ENCODE measurements at regions not wholly inside any gene's neighbourhood (a gene's known extent, or its start where the extent isn't known, plus 50 kb on each side); places are given as distances from the start of the nearest gene placed in this dataset.

GRCh38 chr6:144710207-144710606 is 425.1 kb downstream of the UTRN start:
- Histone ChIP-seq H3K27ac (no peak overlapping the region), H3K36me3 (no peaks in the 10 kb centered on the region), H3K4me3 (no peak overlapping the region), H3K9me3 (no peaks in the 10 kb centered on the region), H3K27me3 (no peaks in the 10 kb centered on the region), H3K4me1 (no peaks in the 10 kb centered on the region)
- TF ChIP-seq CTCF (IDR thresholded peaks at IDR 0.05): no peak
- DNase-seq (ENCODE audit: low spot score): no peak

GRCh38 chr6:144711661-144712060 is 426.5 kb downstream of the UTRN start:
- no peak overlapping the region for H3K4me3 ChIP-seq
- no peaks in the 10 kb centered on the region for H3K9me3 ChIP-seq
- DNase-seq (ENCODE audit: low spot score): no peak
- no peaks in the 10 kb centered on the region for H3K36me3 ChIP-seq
- no peaks in the 10 kb centered on the region for H3K4me1 ChIP-seq
- no peaks in the 10 kb centered on the region for H3K27me3 ChIP-seq
- no peak overlapping the region for H3K27ac ChIP-seq
- no peak for TF ChIP-seq CTCF (IDR thresholded peaks at IDR 0.05)

GRCh38 chr6:144712541-144712940 is 427.4 kb downstream of the UTRN start:
- TF ChIP-seq CTCF (IDR thresholded peaks at IDR 0.05): no peak
- Histone ChIP-seq H3K36me3 (no peaks in the 10 kb centered on the region), H3K27me3 (no peaks in the 10 kb centered on the region)

GRCh38 chr6:144714021-144714712 is 429.0 kb downstream of the UTRN start:
- Histone ChIP-seq H3K4me3 (no peak overlapping the region), H3K9me3 (no peaks in the 10 kb centered on the region), H3K36me3 (no peaks in the 10 kb centered on the region), H3K27ac (no peak overlapping the region), H3K27me3 (no peaks in the 10 kb centered on the region), H3K4me1 (no peaks in the 10 kb centered on the region)
- no peak for DNase-seq (ENCODE audit: low spot score)
- no peak for TF ChIP-seq CTCF (IDR thresholded peaks at IDR 0.05)

More at GRCh38 chr6:144712541-144712940, 427.4 kb downstream of the UTRN start:
- Histone ChIP-seq H3K4me3 (no peak overlapping the region), H3K9me3 (no peaks in the 10 kb centered on the region), H3K27ac (no peak overlapping the region), H3K4me1 (no peaks in the 10 kb centered on the region)
- DNase-seq (ENCODE audit: low spot score): no peak

- Histone ChIP-seq H3K27me3 (no peaks in the 10 kb centered on the region), H3K9me3 (no peaks in the 10 kb centered on the region), H3K4me1 (no peaks in the 10 kb centered on the region), H3K36me3 (no peaks in the 10 kb centered on the region), H3K4me3 (no peak overlapping the region), H3K27ac (no peak overlapping the region)
- no peak for TF ChIP-seq CTCF (IDR thresholded peaks at IDR 0.05)
- DNase-seq (ENCODE audit: low spot score): no peak
Observed at GRCh38 chr6:144715344-144715743, 430.2 kb downstream of the UTRN start.

GRCh38 chr6:144718431-144718830 is 433.3 kb downstream of the UTRN start:
- no peak for TF ChIP-seq CTCF (IDR thresholded peaks at IDR 0.05)
- H3K4me1 ChIP-seq: no peaks in the 10 kb centered on the region
- H3K9me3 ChIP-seq: no peaks in the 10 kb centered on the region

More at GRCh38 chr6:144718431-144718830, 433.3 kb downstream of the UTRN start:
- DNase-seq (ENCODE audit: low spot score): no peak
- H3K4me3 ChIP-seq: no peak overlapping the region
- no peaks in the 10 kb centered on the region for H3K27me3 ChIP-seq
- H3K36me3 ChIP-seq: no peaks in the 10 kb centered on the region
- no peak overlapping the region for H3K27ac ChIP-seq
